ENCODE measurements at regions not wholly inside any gene's neighbourhood (a gene's known extent, or its start where the extent isn't known, plus 50 kb on each side); places are given as distances from the start of the nearest gene placed in this dataset.

DNA sequence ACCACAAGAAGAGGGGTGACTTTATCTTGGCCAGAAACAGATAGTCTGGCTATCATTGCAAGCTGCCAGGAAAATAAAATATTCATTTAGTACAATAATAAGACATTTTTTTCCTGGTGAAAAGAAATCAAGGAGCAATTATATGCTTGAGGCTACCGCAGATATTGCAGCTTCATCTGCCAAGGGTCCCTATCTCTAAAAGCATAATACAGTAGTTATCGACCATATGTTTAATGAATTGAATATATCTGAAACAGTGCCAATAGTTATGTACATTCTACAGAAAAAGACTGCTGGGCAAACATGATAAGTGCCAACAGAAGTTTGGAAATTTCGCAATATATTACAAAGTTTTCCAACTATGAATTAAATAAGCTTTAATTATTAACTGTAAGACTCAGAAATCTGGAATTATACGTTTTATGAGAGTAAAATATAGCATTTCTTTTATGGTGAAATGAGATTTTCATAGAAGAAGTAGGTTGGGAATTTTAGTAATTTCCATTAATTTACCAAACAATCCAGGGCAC lies 561.1 kb upstream of the ZP4 start:
- TF ChIP-seq, protein P1, sequence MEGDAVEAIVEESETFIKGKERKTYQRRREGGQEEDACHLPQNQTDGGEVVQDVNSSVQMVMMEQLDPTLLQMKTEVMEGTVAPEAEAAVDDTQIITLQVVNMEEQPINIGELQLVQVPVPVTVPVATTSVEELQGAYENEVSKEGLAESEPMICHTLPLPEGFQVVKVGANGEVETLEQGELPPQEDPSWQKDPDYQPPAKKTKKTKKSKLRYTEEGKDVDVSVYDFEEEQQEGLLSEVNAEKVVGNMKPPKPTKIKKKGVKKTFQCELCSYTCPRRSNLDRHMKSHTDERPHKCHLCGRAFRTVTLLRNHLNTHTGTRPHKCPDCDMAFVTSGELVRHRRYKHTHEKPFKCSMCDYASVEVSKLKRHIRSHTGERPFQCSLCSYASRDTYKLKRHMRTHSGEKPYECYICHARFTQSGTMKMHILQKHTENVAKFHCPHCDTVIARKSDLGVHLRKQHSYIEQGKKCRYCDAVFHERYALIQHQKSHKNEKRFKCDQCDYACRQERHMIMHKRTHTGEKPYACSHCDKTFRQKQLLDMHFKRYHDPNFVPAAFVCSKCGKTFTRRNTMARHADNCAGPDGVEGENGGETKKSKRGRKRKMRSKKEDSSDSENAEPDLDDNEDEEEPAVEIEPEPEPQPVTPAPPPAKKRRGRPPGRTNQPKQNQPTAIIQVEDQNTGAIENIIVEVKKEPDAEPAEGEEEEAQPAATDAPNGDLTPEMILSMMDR (conservative IDR thresholded peaks at IDR 0.05; ENCODE audit: low read length): no peak
- no peak for TF ChIP-seq EZH2phosphoT487 (IDR thresholded peaks at IDR 0.05; ENCODE audit: borderline replicate concordance)
